GM12878 (cell line): ENCODE measurements at regions not wholly inside any gene's neighbourhood (a gene's known extent, or its start where the extent isn't known, plus 50 kb on each side); places are given as distances from the start of the nearest gene placed in this dataset.

ENCODE experiments used
- ATF3 ChIP-seq: IDR thresholded peaks from 2 replicates; pipeline ENCODE4 v1.6.1; 2011; ENCODE audit warnings: low read depth, mild to moderate bottlenecking, low read length, moderate library complexity, borderline replicate concordance; ENCODE audit errors: extremely low read depth
- CREM ChIP-seq: IDR thresholded peaks from 2 replicates; pipeline ENCODE4 v1.6.1; 2014; ENCODE audit warnings: antibody characterized with exemption, low read depth
- CTCF ChIP-seq, 3 experiments: IDR thresholded peaks in 2 of 3; conservative IDR thresholded peaks in 1 of 3; 2 replicates each; pipeline ENCODE4 v1.5.1; 2011; ENCODE audit warnings: low read depth in 3 of 3, low read length in 3 of 3, mild to moderate bottlenecking in 3 of 3, control low read depth in 2 of 3, moderate library complexity in 2 of 3, inconsistent platforms in 1 of 3, mixed read lengths in 1 of 3; ENCODE audit not compliant: control insufficient read depth in 2 of 3, insufficient read depth in 1 of 3; ENCODE audit errors: extremely low read depth in 1 of 3
- ETV6 ChIP-seq, 2 experiments: fragments of 450-650 bp in 1 of 2; IDR thresholded peaks in 1 of 2; conservative IDR thresholded peaks in 1 of 2; 2 replicates each; pipeline ENCODE4 v1.6.1; 2014; ENCODE audit warnings: antibody characterized with exemption in 1 of 2, borderline replicate concordance in 1 of 2, low read depth in 1 of 2, mild to moderate bottlenecking in 1 of 2, moderate library complexity in 1 of 2
- MLLT1 ChIP-seq: fragments of 450-650 bp; IDR thresholded peaks from 2 replicates; pipeline ENCODE4 v1.6.1; 2016; ENCODE audit warnings: mild to moderate bottlenecking
- NR2C2 ChIP-seq: IDR thresholded peaks from 2 replicates; pipeline ENCODE4 v1.6.1; 2011; ENCODE audit warnings: borderline replicate concordance, low read depth; ENCODE audit not compliant: control insufficient read depth, insufficient read length
- PAX5 ChIP-seq: IDR thresholded peaks from 2 replicates; pipeline ENCODE4 v1.6.1; 2011; ENCODE audit warnings: low read depth, low read length, borderline replicate concordance
- POLR2A ChIP-seq: IDR thresholded peaks from 2 replicates; pipeline ENCODE4 v1.6.1; 2011; ENCODE audit warnings: low read depth, mild to moderate bottlenecking, low read length
- RBBP5 ChIP-seq: fragments of 200-600 bp; sonication (generic); conservative IDR thresholded peaks from 2 replicates; pipeline ENCODE4 v1.6.1; 2016
- REST ChIP-seq: IDR thresholded peaks from 2 replicates; pipeline ENCODE4 v1.6.1; 2012; ENCODE audit warnings: mild to moderate bottlenecking, low read depth, low read length
- TCF12 ChIP-seq: IDR thresholded peaks from 2 replicates; pipeline ENCODE4 v1.6.1; 2011; ENCODE audit warnings: low read depth, mild to moderate bottlenecking, low read length
- YY1 ChIP-seq: IDR thresholded peaks from 2 replicates; pipeline ENCODE4 v1.6.1; 2011; ENCODE audit warnings: low read depth, mild to moderate bottlenecking, low read length
- ZNF687 ChIP-seq: fragments of 450-650 bp; IDR thresholded peaks from 2 replicates; pipeline ENCODE4 v1.6.1; 2017; ENCODE audit warnings: mild to moderate bottlenecking, moderate library complexity

GRCh38 chr1:157304271-157304670 lies 166.1 kb upstream of the ETV3 start:
- no peak for TF ChIP-seq POLR2A
- no peak for TF ChIP-seq ATF3
- no peak for TF ChIP-seq REST
- no peak for TF ChIP-seq ZNF687
- TF ChIP-seq CTCF (IDR thresholded peaks at IDR 0.05 in 2 of 3, conservative IDR thresholded peaks at IDR 0.05 in 1 of 3; ENCODE audit: control insufficient read depth in 2 of 3, extremely low read depth in 1 of 3, insufficient read depth in 1 of 3, low read depth in 3 of 3, low read length in 3 of 3), result no peak
- TF ChIP-seq NR2C2, result no peak
- no peak for TF ChIP-seq RBBP5
- TF ChIP-seq ETV6 (conservative IDR thresholded peaks at IDR 0.05 in 1 of 2, IDR thresholded peaks at IDR 0.05 in 1 of 2; ENCODE audit: borderline replicate concordance in 1 of 2, low read depth in 1 of 2), result no peak
- no peak for TF ChIP-seq TCF12
- no peak for TF ChIP-seq CREM
- TF ChIP-seq PAX5, result no peak
- TF ChIP-seq MLLT1, result no peak
- no peak for TF ChIP-seq YY1
